Type B pancreatic cell (in vitro differentiated cells): ENCODE measurements at regions not wholly inside any gene's neighbourhood (a gene's known extent, or its start where the extent isn't known, plus 50 kb on each side); places are given as distances from the start of the nearest gene placed in this dataset.

Experiments used
- DNase-seq: peaks from one replicate; pipeline ENCODE4 v3.0.0; 2021; ENCODE audit warnings: mixed read lengths; ENCODE audit not compliant: unreplicated experiment; ENCODE audit errors: extremely low spot score
- H3K27ac Mint-ChIP-seq: 2 replicates; pipeline ENCODE4 v1.8.0; 2021; ENCODE audit warnings: mild to moderate bottlenecking, mixed read lengths
- H3K27me3 Mint-ChIP-seq: 2 replicates; pipeline ENCODE4 v1.8.0; 2021; ENCODE audit warnings: mixed read lengths
- H3K36me3 Mint-ChIP-seq: 2 replicates; pipeline ENCODE4 v1.8.0; 2021; ENCODE audit warnings: mixed read lengths
- H3K4me1 Mint-ChIP-seq: one replicate; pipeline ENCODE4 v1.8.0; 2021; ENCODE audit warnings: mixed read lengths; ENCODE audit not compliant: unreplicated experiment
- H3K4me3 Mint-ChIP-seq: 2 replicates; pipeline ENCODE4 v1.8.0; 2021; ENCODE audit warnings: mild to moderate bottlenecking, mixed read lengths
- H3K9me3 Mint-ChIP-seq: 2 replicates; pipeline ENCODE4 v1.8.0; 2021; ENCODE audit warnings: mixed read lengths
- CTCF ChIP-seq: fragments of 200-600 bp; sonication (generic); conservative IDR thresholded peaks from 2 replicates; pipeline ENCODE4 v1.5.0; 2021; ENCODE audit warnings: antibody characterized with exemption, mild to moderate bottlenecking

GRCh38 chr2:120491111-120491625 lies 145.2 kb downstream of the INHBB start:
- no peak for DNase-seq
- H3K27me3 Mint-ChIP-seq, result peaks cover 16% of the 10 kb centered on the region
- H3K4me1 Mint-ChIP-seq, result no peaks in the 10 kb centered on the region
- no peaks in the 10 kb centered on the region for H3K9me3 Mint-ChIP-seq
- H3K4me3 Mint-ChIP-seq, result no peak overlapping the region
- H3K36me3 Mint-ChIP-seq, result no peaks in the 10 kb centered on the region
- H3K27ac Mint-ChIP-seq, result no peak overlapping the region
- TF ChIP-seq CTCF, result no peak

- Mint-ChIP-seq H3K27me3 (peaks cover 16% of the 10 kb centered on the region), H3K4me1 (no peaks in the 10 kb centered on the region), H3K27ac (no peak overlapping the region), H3K9me3 (no peaks in the 10 kb centered on the region), H3K36me3 (no peaks in the 10 kb centered on the region), H3K4me3 (no peak overlapping the region)
- DNase-seq, result no peak
- TF ChIP-seq CTCF, result no peak
These were observed 147.3 kb downstream of the INHBB start for GRCh38 chr2:120493231-120493630.

- H3K4me3 Mint-ChIP-seq, result no peak overlapping the region
- no peak for DNase-seq
- H3K36me3 Mint-ChIP-seq, result no peaks in the 10 kb centered on the region
- no peak overlapping the region for H3K27ac Mint-ChIP-seq
- H3K4me1 Mint-ChIP-seq, result no peaks in the 10 kb centered on the region
- H3K27me3 Mint-ChIP-seq, result peaks cover 18% of the 10 kb centered on the region
- no peak for TF ChIP-seq CTCF
- no peaks in the 10 kb centered on the region for H3K9me3 Mint-ChIP-seq
These were observed 148.5 kb downstream of the INHBB start for GRCh38 chr2:120494446-120494845.

- no peaks in the 10 kb centered on the region for H3K36me3 Mint-ChIP-seq
- no peaks in the 10 kb centered on the region for H3K9me3 Mint-ChIP-seq
- peaks cover 27% of the 10 kb centered on the region for H3K27me3 Mint-ChIP-seq
- no peak for TF ChIP-seq CTCF
- H3K4me1 Mint-ChIP-seq, result no peaks in the 10 kb centered on the region
- H3K4me3 Mint-ChIP-seq, result no peak overlapping the region
- no peak for DNase-seq
- no peak overlapping the region for H3K27ac Mint-ChIP-seq
These were observed 149.7 kb downstream of the INHBB start for GRCh38 chr2:120495586-120495985.

GRCh38 chr2:120496235-120496634 lies 150.3 kb downstream of the INHBB start:
- Mint-ChIP-seq H3K27ac (no peak overlapping the region), H3K4me1 (no peaks in the 10 kb centered on the region), H3K36me3 (no peaks in the 10 kb centered on the region), H3K9me3 (no peaks in the 10 kb centered on the region), H3K27me3 (peaks cover 27% of the 10 kb centered on the region), H3K4me3 (no peak overlapping the region)
- DNase-seq, result no peak
- TF ChIP-seq CTCF, result no peak

GRCh38 chr2:120496759-120497158 lies 150.8 kb downstream of the INHBB start:
- H3K4me1 Mint-ChIP-seq, result no peaks in the 10 kb centered on the region
- DNase-seq, result no peak
- H3K27ac Mint-ChIP-seq, result no peak overlapping the region
- H3K27me3 Mint-ChIP-seq, result peaks cover 22% of the 10 kb centered on the region
- no peak for TF ChIP-seq CTCF
- no peaks in the 10 kb centered on the region for H3K36me3 Mint-ChIP-seq
- no peaks in the 10 kb centered on the region for H3K9me3 Mint-ChIP-seq
- no peak overlapping the region for H3K4me3 Mint-ChIP-seq
